ENCODE measurements at regions not wholly inside any gene's neighbourhood (a gene's known extent, or its start where the extent isn't known, plus 50 kb on each side); places are given as distances from the start of the nearest gene placed in this dataset.
"Not testable (repeated sequence)": the region's sequence is repeated elsewhere in the genome, so short reads cannot be mapped to it uniquely, and the experiment has no call there.

- not testable (repeated sequence) for DNase-seq (ENCODE audit: extremely low read depth, low read depth, low spot score)
Observed at GRCh38 chr4:10388146-10388545, 69.1 kb downstream of the ZNF518B start.

GRCh38 chr4:10385994-10386394, 71.2 kb downstream of the ZNF518B start:
- DNase-seq (ENCODE audit: extremely low read depth, low read depth, low spot score) = no peak

GRCh38 chr4:10384974-10385373, 72.3 kb downstream of the ZNF518B start:
- DNase-seq (ENCODE audit: extremely low read depth, low read depth, low spot score) = no peak

- no peak for DNase-seq (ENCODE audit: extremely low read depth, low read depth, low spot score)
Observed at GRCh38 chr4:10383417-10383816, 73.8 kb downstream of the ZNF518B start.

- DNase-seq (ENCODE audit: extremely low read depth, low read depth, low spot score) = not testable (repeated sequence)
Observed at GRCh38 chr4:10382171-10382570, 75.1 kb downstream of the ZNF518B start.

- DNase-seq (ENCODE audit: extremely low read depth, low read depth, low spot score) = no peak
Observed at GRCh38 chr4:10381146-10381545, 76.1 kb downstream of the ZNF518B start.

- DNase-seq (ENCODE audit: extremely low read depth, low read depth, low spot score) = no peak
Observed at GRCh38 chr4:10380735-10381134, 76.5 kb downstream of the ZNF518B start.

GRCh38 chr4:10371869-10372471, 85.3 kb downstream of the ZNF518B start:
- no peak for DNase-seq (ENCODE audit: extremely low read depth, low read depth, low spot score)

GRCh38 chr4:10371121-10371520, 86.1 kb downstream of the ZNF518B start:
- no peak for DNase-seq (ENCODE audit: extremely low read depth, low read depth, low spot score)

GRCh38 chr4:10369517-10369916, 87.7 kb downstream of the ZNF518B start:
- DNase-seq (ENCODE audit: extremely low read depth, low read depth, low spot score) = no peak

- no peak for DNase-seq (ENCODE audit: extremely low read depth, low read depth, low spot score)
Observed at GRCh38 chr4:10366628-10367027, 90.6 kb downstream of the ZNF518B start.

GRCh38 chr4:10364194-10364593, 93.0 kb downstream of the ZNF518B start:
- no peak for DNase-seq (ENCODE audit: extremely low read depth, low read depth, low spot score)

GRCh38 chr4:10354746-10355145, 102.5 kb downstream of the ZNF518B start:
- DNase-seq (ENCODE audit: extremely low read depth, low read depth, low spot score) = no peak

GRCh38 chr4:10354225-10354624, 103.0 kb downstream of the ZNF518B start:
- no peak for DNase-seq (ENCODE audit: extremely low read depth, low read depth, low spot score)

GRCh38 chr4:10353110-10353509, 104.1 kb downstream of the ZNF518B start:
- DNase-seq (ENCODE audit: extremely low read depth, low read depth, low spot score) = no peak

GRCh38 chr4:10348241-10348640, 109.0 kb downstream of the ZNF518B start:
- DNase-seq (ENCODE audit: extremely low read depth, low read depth, low spot score) = no peak

- DNase-seq (ENCODE audit: extremely low read depth, low read depth, low spot score) = no peak
Observed at GRCh38 chr4:10347815-10348214, 109.4 kb downstream of the ZNF518B start.

GRCh38 chr4:10347281-10347795, 109.9 kb downstream of the ZNF518B start:
- no peak for DNase-seq (ENCODE audit: extremely low read depth, low read depth, low spot score)

- no peak for DNase-seq (ENCODE audit: extremely low read depth, low read depth, low spot score)
Observed at GRCh38 chr4:10346023-10346422, 111.2 kb downstream of the ZNF518B start.

GRCh38 chr4:10345381-10345784, 111.8 kb downstream of the ZNF518B start:
- no peak for DNase-seq (ENCODE audit: extremely low read depth, low read depth, low spot score)

- no peak for DNase-seq (ENCODE audit: extremely low read depth, low read depth, low spot score)
Observed at GRCh38 chr4:10344824-10345223, 112.4 kb downstream of the ZNF518B start.

- no peak for DNase-seq (ENCODE audit: extremely low read depth, low read depth, low spot score)
Observed at GRCh38 chr4:10343656-10344055, 113.6 kb downstream of the ZNF518B start.

GRCh38 chr4:10342866-10343265, 114.4 kb downstream of the ZNF518B start:
- DNase-seq (ENCODE audit: extremely low read depth, low read depth, low spot score) = no peak

Data from glomerular endothelial cell (primary cell).